ENCODE measurements at regions not wholly inside any gene's neighbourhood (a gene's known extent, or its start where the extent isn't known, plus 50 kb on each side); places are given as distances from the start of the nearest gene placed in this dataset.
"Not testable (repeated sequence)": the region's sequence is repeated elsewhere in the genome, so short reads cannot be mapped to it uniquely, and the experiment has no call there.

DNA sequence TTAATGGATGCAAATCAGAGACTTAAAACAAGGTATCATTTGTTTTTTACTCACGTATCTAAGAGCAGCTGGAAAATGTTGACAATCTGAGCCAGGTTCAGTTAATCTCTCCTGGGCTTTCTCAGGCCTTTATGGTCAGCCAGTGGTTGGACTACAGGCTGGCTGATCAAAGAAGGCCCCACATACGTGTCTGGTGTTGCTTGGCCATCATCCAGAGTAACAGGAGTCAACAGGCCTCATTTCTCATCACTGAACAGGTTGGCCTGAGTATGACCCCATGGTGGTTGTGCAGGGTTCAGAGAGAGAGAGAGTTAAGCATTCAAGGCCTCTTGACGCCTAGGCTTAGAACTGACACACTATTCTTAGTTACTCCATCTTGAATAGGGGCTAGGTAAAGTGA is 97.0 kb upstream of the VLDLR start:
- in situ Hi-C loops (cut with MboI; ENCODE audit: low pct_unique_long_range_greater_than_20kb, low sequenced_read_pairs) = no loop called here
- no peak for DNase-seq

GRCh38 chr9:2525147-2525546 is 96.4 kb upstream of the VLDLR start:
- in situ Hi-C loops (cut with MboI; ENCODE audit: low pct_unique_long_range_greater_than_20kb, low sequenced_read_pairs) = no loop called here

GRCh38 chr9:2526071-2526828 is 95.3 kb upstream of the VLDLR start:
- in situ Hi-C loops (cut with MboI; ENCODE audit: low pct_unique_long_range_greater_than_20kb, low sequenced_read_pairs) = no loop called here
- DNase-seq = no peak

More at GRCh38 chr9:2525147-2525546, 96.4 kb upstream of the VLDLR start:
- no peak for DNase-seq

DNA sequence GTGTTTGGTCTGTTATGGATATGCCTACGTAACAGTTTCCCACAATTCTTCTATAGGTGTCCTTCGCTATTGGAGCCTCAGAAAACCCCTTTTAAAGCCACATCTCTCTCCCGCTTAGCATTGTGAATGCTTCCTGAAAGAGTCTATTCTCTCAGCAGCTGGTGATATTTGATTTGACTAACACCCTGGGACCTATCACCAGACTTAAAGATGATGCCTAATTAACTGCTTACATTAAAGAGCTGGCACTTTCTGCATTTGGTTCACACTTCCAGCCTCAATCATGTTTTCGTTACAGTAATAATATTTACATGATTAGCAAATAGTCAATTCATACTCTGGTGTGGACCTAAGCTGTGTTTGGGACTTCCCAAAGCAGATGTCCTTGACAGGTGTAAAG is 90.1 kb upstream of the VLDLR start:
- no peak for DNase-seq
- in situ Hi-C loops (cut with MboI; ENCODE audit: low pct_unique_long_range_greater_than_20kb, low sequenced_read_pairs) = no loop called here

- in situ Hi-C loops (cut with MboI; ENCODE audit: low pct_unique_long_range_greater_than_20kb, low sequenced_read_pairs) = no loop called here
- no peak for DNase-seq
These were observed 85.1 kb upstream of the VLDLR start for GRCh38 chr9:2536511-2536910.

GRCh38 chr9:2545881-2546490 is 75.6 kb upstream of the VLDLR start:
- in situ Hi-C loops (cut with MboI; ENCODE audit: low pct_unique_long_range_greater_than_20kb, low sequenced_read_pairs) = no loop called here
- no peak for DNase-seq

DNA sequence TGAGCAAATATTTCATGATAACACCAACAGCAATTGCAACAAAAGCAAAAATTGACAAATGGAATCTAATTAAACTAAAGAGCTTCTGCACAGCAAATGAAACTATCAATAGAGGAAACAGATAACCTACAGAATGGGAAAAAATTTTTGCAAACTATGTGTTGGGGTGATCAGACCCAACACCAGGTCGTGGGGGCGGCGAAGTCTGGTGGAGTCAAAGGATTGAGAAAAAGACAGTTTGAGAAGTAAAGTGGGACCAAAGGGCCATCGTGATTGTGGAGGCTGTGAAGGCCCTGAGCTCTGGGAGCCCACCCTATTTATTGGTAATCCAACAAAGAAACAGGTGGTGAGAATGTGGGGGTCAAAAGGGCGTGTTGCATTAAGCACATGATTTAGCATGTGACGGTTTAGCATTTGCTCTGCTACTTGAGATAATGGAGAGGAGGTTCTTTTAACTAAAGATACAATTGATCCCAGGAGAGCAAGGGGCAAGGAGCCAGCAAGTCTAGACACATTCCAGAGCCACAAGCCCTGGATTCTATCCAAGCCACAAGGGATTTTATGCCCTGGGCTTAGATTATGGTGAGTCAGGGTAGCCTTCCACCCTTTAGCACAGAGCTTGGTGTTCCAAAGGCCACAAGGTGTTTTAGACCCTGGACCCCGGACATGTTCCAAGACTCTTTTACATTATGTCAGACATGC is 65.5 kb upstream of the VLDLR start:
- DNase-seq; in situ Hi-C loops (cut with MboI; ENCODE audit: low pct_unique_long_range_greater_than_20kb, low sequenced_read_pairs): not testable (repeated sequence)

- in situ Hi-C loops (cut with MboI; ENCODE audit: low pct_unique_long_range_greater_than_20kb, low sequenced_read_pairs) = no loop called here
- DNase-seq = no peak
These were observed 63.9 kb upstream of the VLDLR start for GRCh38 chr9:2557693-2558092.

- no peak for DNase-seq
- in situ Hi-C loops (cut with MboI; ENCODE audit: low pct_unique_long_range_greater_than_20kb, low sequenced_read_pairs) = no loop called here
These were observed 62.1 kb upstream of the VLDLR start for GRCh38 chr9:2559192-2560152.

- in situ Hi-C loops (cut with MboI; ENCODE audit: low pct_unique_long_range_greater_than_20kb, low sequenced_read_pairs) = no loop called here
- no peak for DNase-seq
These were observed 61.4 kb upstream of the VLDLR start for GRCh38 chr9:2560180-2560579.

DNA sequence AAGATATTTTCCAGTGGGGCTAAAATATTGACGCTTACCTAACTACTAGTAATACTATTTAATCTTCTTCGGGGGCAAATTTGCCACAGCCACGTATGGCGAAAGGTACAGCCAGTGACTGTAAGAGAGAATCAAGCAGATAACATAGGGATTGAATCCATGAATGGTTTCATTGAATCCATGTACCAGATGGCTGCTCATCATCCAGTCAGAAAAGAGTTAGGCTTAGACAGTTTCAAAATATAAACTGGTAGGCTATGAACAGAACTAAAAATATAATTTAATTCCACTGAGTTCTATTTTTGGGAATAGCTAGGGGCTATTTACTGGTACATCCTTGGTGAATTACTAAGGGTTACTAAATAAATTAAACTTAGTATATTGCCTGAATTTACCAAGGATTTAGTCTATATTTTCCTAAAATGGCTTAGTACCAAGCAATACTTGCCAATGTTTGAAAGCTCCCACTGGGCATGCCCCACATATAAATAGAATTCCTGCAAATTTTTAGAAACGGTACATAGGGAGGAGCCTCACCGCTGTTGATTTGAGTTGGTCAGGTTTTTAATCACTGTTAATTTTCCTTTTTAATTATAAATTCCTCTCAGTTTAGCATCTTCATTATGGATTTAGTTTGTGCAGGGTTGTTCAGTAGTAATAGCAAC is 55.8 kb upstream of the VLDLR start:
- no peak for DNase-seq
- in situ Hi-C loops (cut with MboI; ENCODE audit: low pct_unique_long_range_greater_than_20kb, low sequenced_read_pairs) = no loop called here

DNA sequence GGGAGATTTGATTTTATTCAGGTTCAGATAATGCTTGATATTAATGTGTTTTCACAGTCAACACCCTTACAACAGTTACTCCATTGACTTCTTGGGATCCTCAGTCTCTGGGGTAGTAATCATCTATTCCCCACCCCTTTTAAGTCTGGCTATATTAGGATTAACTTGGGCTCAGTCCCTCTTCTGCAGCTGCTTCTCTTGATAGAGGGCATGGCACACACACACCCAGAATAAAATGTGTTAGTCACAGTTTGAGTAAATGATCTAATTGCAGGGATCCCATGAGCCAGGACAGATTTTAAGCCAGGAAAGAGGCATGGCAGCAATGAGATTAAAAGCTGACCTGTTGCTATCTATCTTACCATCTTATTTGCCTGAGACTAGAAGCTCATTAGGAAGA is 53.7 kb upstream of the VLDLR start:
- no peak for DNase-seq
- in situ Hi-C loops (cut with MboI; ENCODE audit: low pct_unique_long_range_greater_than_20kb, low sequenced_read_pairs) = no loop called here

DNA sequence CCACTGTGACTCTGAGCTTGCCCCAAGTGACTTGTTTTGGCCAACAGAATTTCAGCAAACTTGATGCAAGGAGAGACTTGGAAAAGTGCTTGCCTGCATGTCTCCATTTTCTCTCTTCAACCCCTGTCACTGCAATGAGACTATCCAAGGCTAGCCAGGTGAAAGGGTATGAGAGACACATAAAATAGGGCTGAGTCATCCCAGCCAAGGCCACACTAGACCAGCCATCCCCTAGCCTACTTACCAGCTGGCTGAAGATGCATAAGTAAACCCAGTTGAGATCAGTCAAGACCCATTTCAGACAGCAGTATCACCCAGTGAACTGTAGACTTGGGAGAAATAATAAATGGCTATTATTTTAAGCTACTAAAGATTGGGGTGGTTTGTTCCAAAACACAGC is 52.9 kb upstream of the VLDLR start:
- no peak for DNase-seq
- in situ Hi-C loops (cut with MboI; ENCODE audit: low pct_unique_long_range_greater_than_20kb, low sequenced_read_pairs) = no loop called here

DNA sequence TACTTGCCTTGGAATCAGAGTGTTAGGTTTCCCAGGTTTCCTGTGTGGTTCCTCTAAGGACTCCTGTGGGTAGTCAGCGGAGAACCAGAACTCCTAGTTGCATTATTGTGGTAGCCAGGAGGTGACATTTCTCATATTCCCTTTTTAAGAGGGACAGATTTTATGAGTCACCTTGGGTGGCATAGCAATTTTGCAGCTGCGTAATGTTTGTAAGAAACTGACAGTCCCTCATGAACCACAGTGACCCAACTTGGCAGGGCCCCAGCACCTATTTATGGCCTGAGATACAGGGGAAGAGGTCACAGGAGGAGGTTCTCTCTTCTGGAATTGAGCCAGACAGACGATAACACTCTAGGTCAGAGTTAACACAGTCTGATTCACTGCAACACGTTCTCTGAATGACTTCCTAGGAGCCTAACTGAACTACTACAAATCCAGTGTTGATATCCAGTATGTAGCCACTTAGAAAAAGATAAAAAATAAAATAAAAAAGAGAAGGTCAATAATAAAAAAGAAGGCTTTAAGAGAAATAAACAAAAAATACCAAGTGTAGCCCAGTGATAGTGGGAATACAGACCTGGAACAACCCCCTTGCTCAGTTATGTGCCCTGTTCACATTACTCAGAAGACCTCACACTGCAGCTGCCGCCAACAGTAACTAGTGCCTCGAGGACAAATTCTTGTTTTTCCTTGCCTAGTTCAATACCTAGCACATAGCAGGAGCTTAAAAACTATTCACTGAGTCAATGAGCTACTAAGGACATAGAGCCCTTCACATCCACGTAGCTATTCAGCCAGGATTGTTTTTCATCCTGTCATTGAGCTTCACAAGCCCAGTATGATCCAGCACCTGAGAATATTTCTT is 50.7 kb upstream of the VLDLR start:
- in situ Hi-C loops (cut with MboI; ENCODE audit: low pct_unique_long_range_greater_than_20kb, low sequenced_read_pairs) = no loop called here
- DNase-seq = peak; percentile 89
